ENCODE measurements at regions not wholly inside any gene's neighbourhood (a gene's known extent, or its start where the extent isn't known, plus 50 kb on each side); places are given as distances from the start of the nearest gene placed in this dataset.

DNA sequence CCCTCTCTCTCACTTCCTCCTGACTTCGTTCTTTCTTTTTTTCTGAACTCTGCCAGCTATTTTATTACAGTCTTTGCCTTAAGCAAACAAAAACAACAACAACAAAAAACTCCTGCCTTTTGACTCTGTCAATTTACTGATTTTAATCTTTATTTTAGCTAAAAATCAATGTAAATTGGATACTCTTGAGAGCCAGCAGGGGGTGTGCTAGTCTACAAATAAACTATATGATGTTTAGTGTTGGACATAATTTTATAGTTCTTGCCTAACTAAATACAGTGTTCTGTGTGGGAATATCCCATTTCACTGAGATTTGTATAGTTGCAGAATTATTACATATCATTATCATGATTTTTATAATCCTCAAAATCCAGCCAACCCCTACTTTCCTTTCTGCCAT, 1199.9 kb upstream of the SPRY2 start:
- H3K4me3 ChIP-seq (ENCODE audit: low read length), result no peak overlapping the region
- TF ChIP-seq, protein P1, sequence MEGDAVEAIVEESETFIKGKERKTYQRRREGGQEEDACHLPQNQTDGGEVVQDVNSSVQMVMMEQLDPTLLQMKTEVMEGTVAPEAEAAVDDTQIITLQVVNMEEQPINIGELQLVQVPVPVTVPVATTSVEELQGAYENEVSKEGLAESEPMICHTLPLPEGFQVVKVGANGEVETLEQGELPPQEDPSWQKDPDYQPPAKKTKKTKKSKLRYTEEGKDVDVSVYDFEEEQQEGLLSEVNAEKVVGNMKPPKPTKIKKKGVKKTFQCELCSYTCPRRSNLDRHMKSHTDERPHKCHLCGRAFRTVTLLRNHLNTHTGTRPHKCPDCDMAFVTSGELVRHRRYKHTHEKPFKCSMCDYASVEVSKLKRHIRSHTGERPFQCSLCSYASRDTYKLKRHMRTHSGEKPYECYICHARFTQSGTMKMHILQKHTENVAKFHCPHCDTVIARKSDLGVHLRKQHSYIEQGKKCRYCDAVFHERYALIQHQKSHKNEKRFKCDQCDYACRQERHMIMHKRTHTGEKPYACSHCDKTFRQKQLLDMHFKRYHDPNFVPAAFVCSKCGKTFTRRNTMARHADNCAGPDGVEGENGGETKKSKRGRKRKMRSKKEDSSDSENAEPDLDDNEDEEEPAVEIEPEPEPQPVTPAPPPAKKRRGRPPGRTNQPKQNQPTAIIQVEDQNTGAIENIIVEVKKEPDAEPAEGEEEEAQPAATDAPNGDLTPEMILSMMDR (conservative IDR thresholded peaks at IDR 0.05; ENCODE audit: low read length), result no peak
- no peak for DNase-seq (ENCODE audit: low read depth)

DNA sequence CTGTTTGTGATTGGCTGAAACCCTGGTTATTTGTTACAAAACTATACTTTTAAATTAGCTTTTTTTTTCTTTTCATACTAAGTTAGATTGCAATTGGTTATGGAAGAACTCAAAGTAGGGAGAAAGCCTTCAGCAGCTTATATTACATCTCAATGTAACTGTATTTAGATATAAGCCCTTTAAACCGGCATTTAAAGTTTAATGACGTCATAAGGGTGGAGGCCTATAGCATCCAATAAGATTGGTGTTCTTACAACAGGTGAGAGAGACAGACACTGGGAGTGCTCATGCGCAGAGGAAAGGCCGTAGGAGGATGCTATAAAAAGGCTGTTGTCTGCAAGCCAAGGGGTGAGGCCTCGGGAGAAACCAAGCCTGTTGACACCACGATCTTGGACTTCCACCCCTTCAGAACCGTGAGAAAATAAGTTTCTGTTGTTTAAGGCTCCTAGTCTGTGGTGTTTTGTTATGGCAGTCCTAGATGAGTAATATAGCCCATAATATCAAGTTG, 1198.8 kb upstream of the SPRY2 start:
- DNase-seq (ENCODE audit: low read depth), result no peak
- H3K4me3 ChIP-seq (ENCODE audit: low read length), result no peak overlapping the region
- TF ChIP-seq, protein P1 (conservative IDR thresholded peaks at IDR 0.05; ENCODE audit: low read length), result no peak

DNA sequence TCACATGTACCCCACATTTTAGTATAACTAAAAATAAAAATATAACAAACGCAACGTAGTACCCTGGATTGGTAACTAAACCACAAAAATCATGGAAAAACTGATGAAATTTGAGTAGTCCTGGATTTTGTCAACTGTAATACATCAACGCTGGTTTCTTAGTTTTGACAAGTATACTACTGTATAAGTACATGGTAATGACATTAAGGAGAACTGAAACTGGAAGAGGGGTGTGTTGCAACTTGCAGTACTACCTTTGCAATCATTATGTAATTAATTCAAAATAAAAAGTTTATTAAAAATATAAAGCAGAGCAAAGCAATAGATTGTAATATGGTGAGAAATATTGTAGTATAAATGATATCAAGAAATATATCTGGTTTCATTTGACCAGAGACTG, 1158.0 kb upstream of the SPRY2 start:
- no peak for DNase-seq (ENCODE audit: low read depth)
- H3K4me3 ChIP-seq (ENCODE audit: low read length), result no peak overlapping the region
- TF ChIP-seq, protein P1 (conservative IDR thresholded peaks at IDR 0.05; ENCODE audit: low read length), result no peak

DNA sequence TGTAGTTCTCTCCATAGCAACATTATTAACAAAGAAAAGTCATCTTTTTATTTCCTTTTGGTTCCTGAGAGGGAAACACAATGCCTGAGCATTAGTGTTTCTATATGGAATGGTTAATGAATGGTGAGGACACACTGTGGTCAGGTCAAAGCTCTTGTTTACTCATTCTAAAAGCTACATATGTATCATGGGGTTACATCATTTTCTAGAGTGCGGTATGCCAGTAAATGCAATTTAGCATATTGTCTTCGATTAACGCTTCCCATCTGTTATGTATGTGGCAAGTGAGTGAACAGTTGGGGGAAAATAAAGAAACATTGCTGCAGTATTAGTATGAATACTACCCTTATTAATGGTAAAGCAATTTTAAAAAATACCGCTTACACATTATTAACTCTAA, 1152.2 kb upstream of the SPRY2 start:
- DNase-seq (ENCODE audit: low read depth), result no peak
- TF ChIP-seq, protein P1 (conservative IDR thresholded peaks at IDR 0.05; ENCODE audit: low read length), result no peak
- no peak overlapping the region for H3K4me3 ChIP-seq (ENCODE audit: low read length)

DNA sequence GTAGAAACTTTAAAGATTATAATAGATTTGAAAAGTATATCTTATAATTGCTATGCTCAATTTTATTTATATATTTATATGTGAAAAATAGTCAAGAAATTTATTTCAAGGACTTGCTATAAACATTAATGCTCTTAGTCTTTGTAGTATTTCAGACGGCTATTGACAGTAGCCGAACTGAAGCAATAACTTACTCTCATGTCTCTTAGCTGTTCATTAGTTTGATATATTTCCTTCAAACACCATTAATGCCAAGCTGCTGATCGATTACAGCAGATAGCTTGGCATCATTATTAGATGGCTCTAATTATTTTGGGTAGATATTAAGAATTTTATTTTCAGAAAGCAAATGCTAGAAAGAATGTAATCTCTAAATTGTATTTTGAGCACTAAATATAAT, 1151.5 kb upstream of the SPRY2 start:
- DNase-seq (ENCODE audit: low read depth), result no peak
- TF ChIP-seq, protein P1 (conservative IDR thresholded peaks at IDR 0.05; ENCODE audit: low read length), result no peak
- no peak overlapping the region for H3K4me3 ChIP-seq (ENCODE audit: low read length)

DNA sequence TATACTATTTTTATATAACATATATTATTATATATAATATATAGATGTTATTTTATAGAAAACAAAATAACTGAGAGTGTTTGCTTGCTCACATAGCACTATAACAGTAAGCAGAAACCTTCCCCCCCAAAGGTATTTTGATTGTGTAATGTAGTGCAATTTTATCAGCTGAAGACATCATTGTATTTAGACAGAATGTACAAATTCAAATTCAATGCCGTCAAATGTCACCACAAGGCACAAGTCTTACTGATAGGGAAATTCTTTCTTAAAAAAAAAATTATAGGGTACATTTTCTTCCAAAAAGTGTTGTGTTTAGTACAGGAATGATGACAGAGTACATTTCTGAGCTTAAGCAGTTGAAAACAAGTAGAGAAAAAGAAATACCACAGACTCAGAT, 1147.1 kb upstream of the SPRY2 start:
- TF ChIP-seq, protein P1 (conservative IDR thresholded peaks at IDR 0.05; ENCODE audit: low read length), result no peak
- DNase-seq (ENCODE audit: low read depth), result no peak
- no peak overlapping the region for H3K4me3 ChIP-seq (ENCODE audit: low read length)

DNA sequence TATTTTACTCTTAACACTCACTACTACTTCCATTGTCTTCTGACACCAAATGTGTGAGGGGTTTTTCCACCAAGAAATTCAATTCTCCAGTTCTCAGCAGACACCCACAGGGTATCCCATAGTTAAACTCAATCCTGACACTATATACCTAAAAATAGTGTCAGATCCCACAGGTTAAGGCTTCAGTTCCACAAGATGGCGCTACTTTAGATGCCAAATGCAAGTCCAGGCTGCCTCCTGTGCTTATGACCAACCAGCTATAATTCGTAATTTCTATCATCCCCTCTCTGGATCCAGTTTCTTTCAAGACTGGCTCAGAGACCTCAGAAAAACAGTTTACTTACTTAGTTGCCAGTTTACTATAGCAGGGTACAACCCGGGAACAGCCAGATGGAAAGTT, 1146.2 kb upstream of the SPRY2 start:
- TF ChIP-seq, protein P1 (conservative IDR thresholded peaks at IDR 0.05; ENCODE audit: low read length), result no peak
- H3K4me3 ChIP-seq (ENCODE audit: low read length), result no peak overlapping the region
- DNase-seq (ENCODE audit: low read depth), result no peak

Data from AG10803 (cell line).